GM21515 (cell line): ENCODE measurements at regions not wholly inside any gene's neighbourhood (a gene's known extent, or its start where the extent isn't known, plus 50 kb on each side); places are given as distances from the start of the nearest gene placed in this dataset.
"Not testable (repeated sequence)": the region's sequence is repeated elsewhere in the genome, so short reads cannot be mapped to it uniquely, and the experiment has no call there.

ENCODE experiments used
- ATAC-seq: cut with Tn5 transposase; IDR thresholded peaks from one replicate; pipeline ENCODE4 v1.9.1; 2021; ENCODE audit not compliant: unreplicated experiment

DNA sequence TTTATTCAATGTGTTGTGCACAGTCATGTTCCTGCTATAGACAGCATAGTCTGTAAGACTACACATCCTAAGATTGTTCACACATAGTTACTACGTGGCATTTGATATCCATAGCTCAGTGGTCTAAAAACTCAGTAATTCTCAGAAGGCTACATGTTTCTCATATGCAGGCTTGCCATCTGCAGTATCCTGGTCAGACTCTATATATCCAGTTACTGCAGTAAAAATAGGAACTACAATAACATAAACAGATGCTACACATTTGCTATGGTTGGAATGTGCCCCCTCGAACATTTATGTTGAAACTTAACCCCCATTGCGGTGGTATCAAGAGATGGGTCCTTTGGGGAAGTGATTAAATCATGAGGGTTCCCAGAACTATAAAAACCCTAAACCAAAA is 1377.8 kb upstream of the LRRTM3 start:
- no peak for ATAC-seq

DNA sequence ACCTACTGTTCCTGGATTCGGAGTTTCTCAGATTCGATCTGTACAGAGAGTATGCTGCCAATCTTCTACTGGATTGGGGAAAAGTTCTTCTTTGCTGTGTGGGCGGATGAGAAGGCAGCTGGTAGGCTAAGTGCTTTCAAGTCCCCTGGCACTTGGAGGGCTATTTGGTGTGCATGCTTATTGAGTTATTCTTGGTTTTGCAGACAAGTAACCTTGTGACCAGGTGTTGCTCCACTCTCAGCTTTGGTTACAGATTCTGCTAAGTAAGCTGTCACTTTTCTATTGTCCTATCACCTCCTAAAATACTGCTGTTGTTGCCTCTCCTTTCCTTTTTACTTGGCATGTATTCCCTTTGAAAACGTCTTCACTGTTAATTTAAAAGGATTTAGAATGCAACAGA is 1375.1 kb upstream of the LRRTM3 start:
- ATAC-seq: no peak

DNA sequence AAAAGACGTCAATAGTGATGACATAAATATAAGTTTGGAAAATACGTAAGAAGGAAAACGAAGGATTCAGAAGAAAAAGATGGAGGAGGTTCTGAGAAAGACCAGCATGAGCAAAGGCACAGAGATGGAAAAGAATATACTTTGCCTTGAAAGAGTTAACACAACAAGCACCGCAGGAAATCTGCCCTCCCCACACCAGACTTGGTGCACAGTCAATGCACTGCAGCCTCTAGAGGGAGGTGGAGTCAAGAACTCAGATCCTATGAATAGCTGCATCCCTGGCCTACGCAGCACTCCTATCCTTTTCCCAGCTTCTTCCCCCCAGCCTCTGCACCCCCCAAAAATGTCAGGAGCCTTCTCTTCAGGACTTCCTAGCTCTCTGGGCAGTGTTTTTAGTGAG is 1370.6 kb upstream of the LRRTM3 start:
- no peak for ATAC-seq

DNA sequence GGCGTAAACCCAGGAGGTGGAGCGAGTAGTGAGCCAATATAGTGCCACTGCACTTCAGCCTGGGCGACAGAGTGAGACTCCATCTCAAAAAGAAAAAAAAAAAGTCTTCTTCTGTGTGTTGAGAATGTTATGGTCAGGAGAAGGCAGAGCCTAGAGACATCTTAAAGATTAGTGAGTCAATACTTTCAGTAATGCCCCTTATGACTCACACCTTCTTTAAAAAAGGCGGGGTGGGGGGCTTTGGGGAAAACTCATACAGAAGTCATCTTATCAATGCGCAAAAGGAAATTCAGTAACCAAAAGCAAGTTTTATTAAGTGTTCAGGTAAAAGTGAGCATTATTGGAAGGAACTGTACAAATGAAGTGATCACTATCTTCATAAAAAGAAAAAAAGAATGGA is 1369.8 kb upstream of the LRRTM3 start:
- ATAC-seq: no peak

DNA sequence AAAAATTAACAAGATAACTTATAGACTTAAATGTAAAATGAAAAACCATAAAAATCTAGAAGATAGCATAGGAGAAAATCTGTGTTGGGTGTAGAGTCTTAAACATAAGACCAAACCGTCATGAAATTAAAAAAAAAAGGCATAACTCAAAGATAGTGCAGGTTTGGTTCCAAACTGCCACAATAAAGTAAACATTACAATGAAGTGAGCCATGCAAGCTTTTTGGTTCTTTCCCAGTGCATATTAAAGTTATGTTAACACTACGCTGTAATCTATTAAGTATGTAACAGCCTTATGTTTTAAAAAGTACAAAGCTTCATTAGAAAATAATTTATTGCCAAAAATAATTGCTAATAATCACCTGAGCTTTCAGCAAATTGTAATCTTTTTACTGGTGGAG is 1366.5 kb upstream of the LRRTM3 start:
- no peak for ATAC-seq

DNA sequence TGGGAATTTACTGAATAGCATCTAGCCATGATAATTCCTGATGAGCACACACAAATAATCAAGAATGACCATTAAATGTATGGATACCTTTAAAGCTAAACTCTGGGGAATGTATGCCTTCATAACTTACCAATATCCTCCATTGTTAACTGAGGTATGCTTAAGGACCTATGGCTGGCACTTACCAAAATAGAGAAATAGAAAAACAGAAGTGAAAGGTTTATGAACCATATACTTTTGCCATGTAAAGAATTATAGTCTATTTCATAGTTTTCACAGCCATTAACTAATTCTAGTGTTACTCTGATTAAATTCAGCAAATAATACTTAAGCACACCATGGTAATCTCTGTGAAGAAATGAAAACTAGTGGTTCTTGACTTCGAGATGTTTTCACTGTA is 1360.6 kb upstream of the LRRTM3 start:
- no peak for ATAC-seq

DNA sequence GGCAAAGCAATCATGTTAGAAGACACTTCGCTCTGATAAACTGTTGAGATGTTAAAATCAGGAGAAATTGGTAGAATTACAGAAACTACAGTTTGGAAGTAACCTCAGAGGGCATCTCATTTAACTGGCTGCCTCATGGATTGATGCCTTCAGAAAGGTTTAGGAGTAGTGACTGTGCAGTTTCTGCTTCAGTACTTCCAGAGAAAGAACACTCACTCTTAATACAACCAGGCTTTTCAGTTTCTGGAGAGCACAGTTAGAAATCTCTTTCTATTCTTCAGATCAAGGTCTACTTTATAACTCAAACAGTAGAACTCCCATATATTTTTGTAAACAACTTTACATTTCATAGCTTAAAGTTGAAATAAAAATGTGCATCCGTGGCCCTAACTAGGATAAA is 1358.9 kb upstream of the LRRTM3 start:
- ATAC-seq: no peak

DNA sequence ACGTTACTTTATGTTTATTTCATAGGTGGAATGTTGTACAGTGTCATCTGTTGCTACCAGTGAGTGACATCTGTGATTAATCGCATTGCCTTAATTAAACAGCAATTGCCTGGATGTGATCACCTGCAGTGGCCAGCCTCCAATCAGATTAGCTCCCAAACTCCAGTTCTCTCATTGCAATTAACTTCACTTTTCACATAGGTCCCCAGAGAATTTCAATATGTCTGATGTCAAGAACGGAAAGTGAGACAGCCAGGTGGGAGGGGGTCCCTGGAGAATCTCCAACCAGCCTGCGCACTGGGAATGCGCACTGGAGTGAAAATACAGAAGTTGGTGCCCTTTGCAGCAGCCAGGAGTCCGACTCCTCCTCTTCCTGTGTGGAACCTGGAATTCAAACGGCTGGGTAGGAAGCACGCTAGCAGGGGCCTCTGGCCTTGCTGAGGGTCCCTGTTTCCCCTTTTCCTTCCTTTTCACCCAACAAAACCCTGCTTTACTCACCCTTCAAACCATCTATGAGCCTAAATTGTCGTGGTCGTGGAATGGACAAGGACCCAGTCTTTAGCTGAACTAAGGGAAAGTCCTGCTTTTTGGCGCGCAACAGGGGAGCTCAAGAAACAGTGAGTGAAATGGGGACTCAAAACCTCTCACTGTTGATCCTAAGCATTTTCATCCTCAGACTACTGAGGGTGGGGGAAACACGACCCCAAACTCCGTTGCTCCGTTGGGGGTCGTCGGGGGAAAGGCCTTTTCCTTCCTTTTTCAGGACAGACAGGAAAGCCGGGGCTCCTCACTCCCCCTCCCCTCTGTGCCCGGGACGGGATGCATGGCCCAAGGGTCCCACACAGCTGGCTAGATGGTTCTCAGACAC is 1355.5 kb upstream of the LRRTM3 start:
- no peak for ATAC-seq

DNA sequence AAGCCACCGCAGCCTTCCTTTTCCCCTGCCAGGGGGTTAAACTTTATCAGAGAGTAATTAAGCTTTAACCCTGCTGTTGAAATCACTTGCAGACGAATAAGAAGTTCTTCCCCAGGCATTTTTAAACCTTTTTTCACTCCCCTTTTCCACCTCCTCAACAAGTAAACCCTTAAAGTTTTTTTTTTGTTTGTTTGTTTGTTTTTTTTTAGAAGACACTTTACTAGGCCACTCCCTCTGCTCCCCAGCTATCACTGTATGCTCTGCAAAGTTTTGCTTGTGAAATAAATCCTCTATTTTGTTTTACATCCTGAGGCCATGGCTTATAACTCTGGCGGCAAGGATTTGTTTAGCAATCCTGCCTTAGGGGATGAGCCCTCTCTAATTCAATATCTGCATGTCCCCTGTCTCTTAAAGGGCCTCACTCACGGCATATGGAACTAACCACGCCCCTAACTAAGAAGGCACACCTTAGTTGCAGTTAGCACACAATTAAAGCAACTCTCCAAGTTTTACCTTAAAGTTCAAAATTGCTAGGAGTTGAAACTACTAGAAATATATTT is 1354.7 kb upstream of the LRRTM3 start:
- no peak for ATAC-seq

DNA sequence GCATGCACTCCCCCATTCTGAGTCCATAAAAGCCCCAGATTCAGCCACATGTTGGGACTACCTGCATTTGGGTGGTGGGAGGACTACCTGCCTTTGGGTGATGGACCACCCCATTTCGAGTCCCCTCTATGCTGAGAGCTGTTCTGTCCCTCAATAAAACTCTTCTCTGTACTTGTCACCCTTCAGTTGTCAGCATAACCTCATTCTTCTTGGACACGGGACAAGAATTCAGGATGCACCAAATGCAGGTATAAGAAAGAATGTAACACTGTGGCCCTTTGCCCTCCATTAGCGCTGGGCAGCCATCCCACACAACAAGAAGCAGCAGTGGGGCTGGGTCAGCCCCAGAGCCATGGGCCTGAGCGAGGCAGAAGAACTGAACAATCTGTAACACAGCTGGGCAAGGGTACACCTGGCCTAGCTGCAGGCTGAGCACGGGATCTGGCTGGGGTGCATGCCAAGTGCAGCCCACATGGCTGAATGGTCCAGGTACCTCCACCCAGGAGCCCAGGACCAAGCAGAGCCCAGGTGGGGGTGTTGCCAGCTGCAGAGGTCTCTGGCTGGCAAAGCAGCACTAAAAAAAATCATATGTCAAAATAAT is 1344.3 kb upstream of the LRRTM3 start:
- ATAC-seq: no peak

DNA sequence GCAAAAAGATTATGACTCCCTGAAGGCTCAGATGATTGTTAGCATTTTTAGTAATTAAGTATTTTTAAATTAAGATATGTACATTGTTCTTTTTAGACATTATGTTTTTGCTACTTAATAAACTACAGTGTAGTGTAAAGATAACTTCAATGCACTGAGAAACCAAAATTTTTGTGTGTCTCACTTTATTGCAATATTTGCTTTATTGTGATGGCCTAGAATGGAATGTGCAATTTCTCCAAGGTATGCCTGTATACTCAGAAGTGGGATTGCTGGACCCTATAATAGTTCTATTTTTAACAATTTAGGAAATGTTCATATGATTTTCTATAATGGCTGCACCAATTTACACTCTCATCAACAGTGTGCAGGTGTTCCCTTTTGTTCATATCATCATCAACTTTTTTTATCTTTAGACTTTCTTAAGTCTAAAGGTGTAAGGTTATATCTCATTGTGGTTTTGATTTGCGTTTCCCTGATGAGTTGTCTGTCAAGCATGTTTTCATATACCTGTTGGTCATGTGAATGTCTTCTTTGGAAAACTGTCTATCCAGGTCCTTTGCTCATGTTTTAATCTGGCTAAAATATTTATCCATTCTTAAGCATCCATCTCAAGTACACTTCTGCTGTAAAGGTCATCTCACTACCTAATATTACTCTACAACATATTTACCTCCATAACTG is 1323.5 kb upstream of the LRRTM3 start:
- no peak for ATAC-seq

DNA sequence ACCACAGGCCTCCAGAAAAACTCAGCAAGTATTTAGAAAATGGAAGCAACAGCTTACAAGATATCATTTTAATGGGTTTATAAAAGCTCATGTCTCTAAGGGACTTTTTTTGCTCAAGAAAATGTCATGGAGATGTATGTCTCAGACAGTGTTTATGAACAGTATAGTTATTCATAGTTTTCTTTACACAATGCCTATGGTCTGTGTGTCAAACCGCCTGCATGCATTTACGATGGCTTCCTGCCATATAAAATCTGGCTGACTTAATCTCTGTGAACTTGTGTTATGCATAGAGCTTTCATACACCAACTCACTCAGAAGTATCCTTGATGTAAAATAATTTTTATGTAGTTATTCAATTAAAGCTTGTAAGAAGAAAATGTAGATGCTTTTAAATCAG is 1314.2 kb upstream of the LRRTM3 start:
- no peak for ATAC-seq

DNA sequence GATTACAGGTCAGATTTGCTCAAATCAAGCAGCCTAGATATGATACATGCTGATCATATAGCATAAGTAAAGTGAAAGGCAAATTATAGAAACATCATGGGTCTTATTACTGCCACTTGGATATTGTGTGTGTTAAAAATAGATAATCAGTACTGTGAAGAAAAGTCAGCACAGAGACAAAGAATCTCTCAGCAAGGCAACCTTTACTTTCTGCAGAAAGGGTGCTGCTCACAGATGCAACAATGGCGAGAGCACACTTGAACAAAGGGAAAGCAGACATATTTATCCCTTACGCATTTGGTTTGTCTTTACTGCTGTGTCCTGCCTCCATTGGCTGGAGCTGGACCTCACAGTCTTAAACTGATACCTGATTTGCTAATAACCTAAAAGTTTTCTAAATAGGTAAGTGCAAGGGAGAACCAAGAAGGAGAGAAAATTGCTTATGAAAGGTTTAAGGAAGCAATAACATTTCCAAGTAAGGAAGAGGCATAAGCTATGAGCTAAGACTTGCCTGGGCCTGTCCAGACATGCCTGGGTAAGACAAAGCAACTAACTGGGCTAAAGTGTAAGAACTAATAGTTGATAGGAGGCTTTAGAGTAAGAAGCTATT is 1310.8 kb upstream of the LRRTM3 start:
- ATAC-seq: no peak

DNA sequence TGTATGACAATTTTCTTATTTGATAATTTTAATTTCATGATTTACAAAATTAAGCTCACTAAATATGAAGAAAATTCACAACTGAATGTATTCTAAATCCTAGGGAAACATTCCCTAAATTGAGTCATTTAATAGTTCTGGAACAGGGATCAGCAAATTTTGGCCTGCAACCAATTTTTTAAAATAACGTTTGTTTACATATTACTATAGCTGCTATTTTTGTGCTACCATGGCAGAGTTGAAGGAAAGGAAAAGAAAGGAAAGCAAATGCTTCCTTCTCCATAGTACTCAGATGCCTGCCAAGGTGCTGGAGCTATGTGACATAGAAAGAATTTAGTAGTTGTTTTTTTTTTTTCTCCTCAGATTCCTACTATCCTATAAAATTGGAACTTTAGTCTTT is 1307.7 kb upstream of the LRRTM3 start:
- no peak for ATAC-seq

DNA sequence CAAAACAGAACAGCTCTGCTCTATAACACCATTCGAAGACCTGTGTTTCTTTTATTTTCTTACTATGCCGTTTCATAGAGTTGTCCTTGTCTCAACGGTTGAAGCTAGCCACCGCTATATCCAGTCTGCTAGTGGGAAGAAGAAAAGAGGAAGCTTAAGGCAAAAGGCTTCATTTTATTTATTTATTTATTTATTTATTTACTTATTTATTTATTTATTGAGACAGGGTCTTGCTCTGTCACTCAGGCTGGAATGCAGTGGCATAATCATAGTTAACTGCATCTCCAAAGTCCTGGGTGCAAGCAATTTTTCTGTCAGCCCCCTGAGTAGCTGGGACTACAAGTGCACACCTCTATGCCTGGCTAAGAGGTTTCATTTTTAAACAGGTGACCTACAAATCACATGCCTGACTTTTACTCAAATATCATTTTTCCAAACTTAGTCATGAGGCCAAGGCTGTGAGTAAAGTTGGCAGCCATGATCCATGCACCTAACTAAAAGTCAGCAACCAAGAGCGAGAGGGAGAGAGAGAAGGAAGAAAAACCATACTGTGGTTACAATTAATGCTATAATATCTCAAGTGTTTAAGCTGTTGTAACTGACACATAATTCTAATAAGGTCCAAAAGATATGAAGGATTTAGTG is 1305.3 kb upstream of the LRRTM3 start:
- ATAC-seq: no peak

DNA sequence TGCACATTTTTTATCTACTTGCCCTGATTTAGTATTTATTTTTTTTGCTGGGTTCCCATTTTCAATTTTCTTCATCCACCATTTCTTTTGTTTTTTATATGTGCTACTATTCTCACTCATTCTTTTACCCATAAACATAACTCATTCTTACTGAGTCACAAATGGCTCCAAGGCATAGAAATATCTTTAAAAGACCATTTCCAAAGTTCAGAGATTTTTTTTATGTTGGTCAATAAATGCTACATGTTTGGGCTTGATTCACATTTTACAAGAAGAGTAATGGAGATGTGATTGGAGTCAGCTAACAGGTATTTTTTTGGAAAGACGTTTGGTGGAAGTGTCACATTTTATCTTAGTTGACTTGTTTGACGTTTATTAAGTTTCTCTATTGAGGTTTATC is 1303.2 kb upstream of the LRRTM3 start:
- no peak for ATAC-seq

DNA sequence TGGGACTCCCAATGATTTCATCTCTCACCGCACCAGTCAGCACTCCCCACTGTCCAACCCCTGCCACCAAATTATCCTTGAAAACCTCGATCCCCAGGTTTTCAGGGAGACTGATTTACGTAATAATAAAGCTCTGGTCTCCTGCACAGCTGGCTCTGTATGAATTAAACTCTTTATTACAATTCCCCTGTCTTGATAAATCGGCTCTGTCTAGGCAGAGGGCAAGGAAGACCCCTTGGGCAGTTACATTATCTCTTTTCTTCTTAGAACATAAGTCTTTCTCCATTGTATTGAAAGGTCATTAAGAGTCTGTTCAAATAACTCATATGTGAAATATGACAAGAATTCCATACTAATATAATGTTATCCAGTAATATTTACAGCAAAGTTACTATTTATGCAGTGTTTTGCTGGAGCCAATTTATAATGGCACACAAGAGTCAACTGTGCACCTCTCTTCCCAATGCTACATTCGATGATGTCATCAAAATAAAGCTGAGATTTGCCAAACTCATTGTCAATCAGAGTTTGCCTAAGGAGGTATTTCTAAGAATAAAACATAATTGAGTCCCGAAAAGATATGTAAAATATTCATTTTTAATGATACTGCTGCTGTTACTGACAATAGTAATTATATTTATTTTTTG is 1297.2 kb upstream of the LRRTM3 start:
- no peak for ATAC-seq

DNA sequence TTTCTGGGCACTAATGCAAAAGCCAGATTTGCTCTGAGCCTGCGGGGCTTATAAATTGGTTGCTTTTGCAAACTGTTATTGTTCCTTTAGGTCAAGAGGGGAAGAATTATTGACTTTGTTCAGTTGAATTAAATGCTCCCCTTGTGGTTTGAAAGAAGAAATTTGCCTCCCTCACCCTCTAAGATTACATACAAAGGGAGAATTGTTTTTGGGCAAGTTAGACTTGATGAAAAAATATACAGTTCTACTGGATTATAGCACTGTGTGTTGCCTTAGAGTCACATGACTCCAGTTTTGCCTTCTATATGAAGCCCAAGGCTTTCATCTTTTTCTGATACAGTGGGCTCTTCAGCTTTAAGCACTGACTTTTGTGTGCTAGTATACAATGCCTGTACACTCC is 1265.8 kb upstream of the LRRTM3 start:
- ATAC-seq: no peak

DNA sequence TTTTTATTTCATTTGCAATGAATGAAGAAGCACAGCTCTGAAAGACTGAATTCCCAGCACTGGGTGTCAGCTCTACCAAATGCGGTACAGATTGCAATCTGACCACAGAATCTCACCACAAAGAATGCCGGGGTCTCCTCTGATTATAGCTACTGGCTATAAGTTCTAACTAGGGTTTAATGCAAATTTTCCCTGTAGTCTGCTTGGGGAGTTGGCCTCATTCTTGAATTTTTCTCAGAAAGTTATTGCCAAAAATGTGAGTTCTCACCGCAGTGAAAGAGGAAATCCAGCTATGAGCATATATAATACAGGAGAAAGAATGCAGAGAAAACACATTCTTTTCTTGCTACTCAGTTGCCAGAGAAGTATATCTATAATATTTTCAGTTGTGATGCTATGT is 1255.7 kb upstream of the LRRTM3 start:
- ATAC-seq: no peak

DNA sequence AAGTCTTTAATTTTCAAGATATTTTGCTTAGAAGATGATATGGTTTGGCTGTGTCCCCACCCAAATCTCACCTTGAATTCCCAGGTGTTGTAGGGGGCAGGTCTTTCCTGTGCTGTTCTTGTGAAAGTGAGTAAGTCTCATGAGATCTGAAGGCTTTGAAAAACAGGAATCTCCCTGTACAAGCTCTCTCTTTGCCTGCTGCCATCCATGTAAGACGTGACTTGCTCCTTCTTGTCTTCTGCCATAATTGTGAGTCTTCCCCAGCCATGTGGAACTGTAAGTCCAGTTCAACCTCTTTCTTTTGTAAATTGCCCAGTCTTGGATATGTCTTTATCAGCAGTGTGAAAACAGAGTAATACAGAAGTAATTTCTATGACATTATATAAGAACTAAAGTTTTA is 1255.2 kb upstream of the LRRTM3 start:
- ATAC-seq: not testable (repeated sequence)

DNA sequence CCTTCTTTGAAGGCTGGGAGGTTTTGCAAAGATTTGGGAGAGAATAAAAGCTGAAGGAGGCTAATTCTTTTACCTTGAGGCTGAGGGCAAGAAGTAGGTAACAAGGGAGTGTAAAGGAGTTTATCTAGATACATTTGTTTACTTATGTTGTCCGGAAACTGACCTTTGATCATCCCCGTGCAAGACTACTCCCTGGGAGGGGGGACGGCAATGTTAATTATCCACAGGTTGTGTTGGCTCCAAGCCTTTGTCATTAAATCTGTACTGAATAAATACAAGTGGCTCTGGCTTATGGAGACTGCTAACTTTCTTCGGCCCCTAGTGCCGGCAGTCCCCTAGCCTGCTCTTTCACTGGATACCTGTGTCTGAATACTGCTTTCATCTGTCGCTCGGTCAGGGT is 1250.6 kb upstream of the LRRTM3 start:
- no peak for ATAC-seq
